ENCODE measurements at regions not wholly inside any gene's neighbourhood (a gene's known extent, or its start where the extent isn't known, plus 50 kb on each side); places are given as distances from the start of the nearest gene placed in this dataset.

DNA sequence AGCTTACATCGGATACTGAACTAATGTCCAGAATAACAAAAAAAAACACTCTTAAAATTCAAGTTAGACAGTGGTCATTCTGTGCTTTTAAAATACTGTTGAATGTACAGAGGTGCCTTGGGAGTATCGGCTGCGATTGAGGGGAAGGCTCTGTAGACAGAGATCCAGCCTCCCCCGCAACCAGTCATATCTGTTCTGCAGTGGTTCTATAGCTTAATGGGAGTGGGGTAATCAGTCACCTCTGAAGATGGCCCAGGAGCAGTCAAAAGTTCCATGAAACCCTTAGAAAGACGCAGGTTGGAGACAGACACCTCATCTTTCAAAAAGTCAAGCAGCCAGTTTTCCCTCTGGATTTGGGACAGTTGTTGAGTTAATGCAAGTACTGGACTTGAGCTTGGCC, 1486.6 kb upstream of the TMEM132C start:
- H3K27me3 ChIP-seq: no peaks in the 10 kb centered on the region
- ATAC-seq (no peak), DNase-seq (no peak)
- H3K9me3 ChIP-seq: no peaks in the 10 kb centered on the region
- TF ChIP-seq, protein P1, sequence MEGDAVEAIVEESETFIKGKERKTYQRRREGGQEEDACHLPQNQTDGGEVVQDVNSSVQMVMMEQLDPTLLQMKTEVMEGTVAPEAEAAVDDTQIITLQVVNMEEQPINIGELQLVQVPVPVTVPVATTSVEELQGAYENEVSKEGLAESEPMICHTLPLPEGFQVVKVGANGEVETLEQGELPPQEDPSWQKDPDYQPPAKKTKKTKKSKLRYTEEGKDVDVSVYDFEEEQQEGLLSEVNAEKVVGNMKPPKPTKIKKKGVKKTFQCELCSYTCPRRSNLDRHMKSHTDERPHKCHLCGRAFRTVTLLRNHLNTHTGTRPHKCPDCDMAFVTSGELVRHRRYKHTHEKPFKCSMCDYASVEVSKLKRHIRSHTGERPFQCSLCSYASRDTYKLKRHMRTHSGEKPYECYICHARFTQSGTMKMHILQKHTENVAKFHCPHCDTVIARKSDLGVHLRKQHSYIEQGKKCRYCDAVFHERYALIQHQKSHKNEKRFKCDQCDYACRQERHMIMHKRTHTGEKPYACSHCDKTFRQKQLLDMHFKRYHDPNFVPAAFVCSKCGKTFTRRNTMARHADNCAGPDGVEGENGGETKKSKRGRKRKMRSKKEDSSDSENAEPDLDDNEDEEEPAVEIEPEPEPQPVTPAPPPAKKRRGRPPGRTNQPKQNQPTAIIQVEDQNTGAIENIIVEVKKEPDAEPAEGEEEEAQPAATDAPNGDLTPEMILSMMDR (IDR thresholded peaks at IDR 0.05): no peak
- no peaks in the 10 kb centered on the region for H3K4me1 ChIP-seq
- H3K27ac ChIP-seq: no peak overlapping the region
- H3K36me3 ChIP-seq: no peaks in the 10 kb centered on the region
- intact Hi-C loops (cut with DNase I): no loop called here
- H3K4me3 ChIP-seq: no peak overlapping the region

GRCh38 chr12:126781593-126781992, 1485.4 kb upstream of the TMEM132C start:
- H3K27me3 ChIP-seq: no peaks in the 10 kb centered on the region
- TF ChIP-seq, protein P1 (IDR thresholded peaks at IDR 0.05): no peak
- no peaks in the 10 kb centered on the region for H3K9me3 ChIP-seq
- H3K36me3 ChIP-seq: no peaks in the 10 kb centered on the region
- H3K27ac ChIP-seq: no peak overlapping the region
- no peak overlapping the region for H3K4me3 ChIP-seq
- ATAC-seq: no peak
- intact Hi-C loops (cut with DNase I): no loop called here
- no peaks in the 10 kb centered on the region for H3K4me1 ChIP-seq
- DNase-seq: no peak

DNA sequence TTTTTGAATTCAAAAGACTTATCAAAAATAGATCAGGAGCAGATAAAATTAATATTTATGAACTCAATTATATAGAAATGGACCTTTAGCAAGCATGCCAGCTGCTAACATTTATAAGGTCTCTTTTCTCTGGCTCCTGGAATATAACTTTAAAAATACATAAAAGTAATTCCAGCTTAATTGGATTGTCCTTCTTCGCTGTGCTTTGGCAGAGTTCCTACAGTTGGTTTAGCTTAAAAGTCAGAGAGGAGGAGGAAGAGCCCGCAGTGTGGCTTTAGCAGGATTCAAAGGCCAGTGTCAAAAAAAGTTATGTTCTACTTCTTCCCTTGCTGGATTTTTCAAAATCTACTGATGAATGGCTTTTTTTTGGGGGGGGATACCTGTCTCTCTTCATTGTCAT, 1484.9 kb upstream of the TMEM132C start:
- Histone ChIP-seq H3K27ac (no peak overlapping the region), H3K27me3 (no peaks in the 10 kb centered on the region), H3K4me1 (no peaks in the 10 kb centered on the region), H3K36me3 (no peaks in the 10 kb centered on the region), H3K9me3 (no peaks in the 10 kb centered on the region), H3K4me3 (no peak overlapping the region)
- TF ChIP-seq, protein P1 (IDR thresholded peaks at IDR 0.05): no peak
- no peak for DNase-seq
- ATAC-seq: no peak
- intact Hi-C loops (cut with DNase I): no loop called here

GRCh38 chr12:126784328-126784921, 1482.5 kb upstream of the TMEM132C start:
- intact Hi-C loops (cut with DNase I): no loop called here
- H3K9me3 ChIP-seq: no peaks in the 10 kb centered on the region
- no peaks in the 10 kb centered on the region for H3K36me3 ChIP-seq
- H3K27ac ChIP-seq: no peak overlapping the region
- DNase-seq (no peak), ATAC-seq (peak; percentile 56)
- no peaks in the 10 kb centered on the region for H3K4me1 ChIP-seq
- TF ChIP-seq, protein P1 (IDR thresholded peaks at IDR 0.05): peak; percentile 44
- no peak overlapping the region for H3K4me3 ChIP-seq
- H3K27me3 ChIP-seq: no peaks in the 10 kb centered on the region

GRCh38 chr12:126789963-126790362, 1477.0 kb upstream of the TMEM132C start:
- Histone ChIP-seq H3K4me1 (no peaks in the 10 kb centered on the region), H3K4me3 (no peak overlapping the region), H3K36me3 (no peaks in the 10 kb centered on the region), H3K27ac (no peak overlapping the region), H3K27me3 (no peaks in the 10 kb centered on the region), H3K9me3 (no peaks in the 10 kb centered on the region)
- intact Hi-C loops (cut with DNase I): no loop called here
- no peak for DNase-seq
- TF ChIP-seq, protein P1 (IDR thresholded peaks at IDR 0.05): no peak
- ATAC-seq: no peak

- intact Hi-C loops (cut with DNase I): no loop called here
- no peak for DNase-seq
- Histone ChIP-seq H3K9me3 (no peaks in the 10 kb centered on the region), H3K36me3 (no peaks in the 10 kb centered on the region), H3K4me3 (no peak overlapping the region), H3K4me1 (no peaks in the 10 kb centered on the region), H3K27me3 (no peaks in the 10 kb centered on the region), H3K27ac (no peak overlapping the region)
- ATAC-seq: no peak
- TF ChIP-seq, protein P1 (IDR thresholded peaks at IDR 0.05): no peak
These were observed 1475.8 kb upstream of the TMEM132C start for GRCh38 chr12:126791122-126791521.

Data from upper lobe of right lung (tissue), 1 donor.